Endothelial cell of umbilical vein (primary cell): ENCODE measurements at regions not wholly inside any gene's neighbourhood (a gene's known extent, or its start where the extent isn't known, plus 50 kb on each side); places are given as distances from the start of the nearest gene placed in this dataset.

Experiments used
- BruUV-seq: library from RNA; stranded (reverse); fragments of 400-500 nt; replicated peaks from 2 replicates; lab custom pipeline; 2021; lab: Mats Ljungman, UMichigan
- CTCF ChIA-PET: fragments of 300-600, 350-600 bp; sonication (Branson Sonifier 250); formaldehyde crosslinking; loops from one replicate; lab custom pipeline; 2021; ENCODE audit warnings: antibody characterized with exemption, inconsistent platforms; lab: Charles Lee
- POLR2A ChIA-PET: fragments of 300-600, 350-600 bp; sonication (Branson Sonifier 250); formaldehyde crosslinking; loops from one replicate; lab custom pipeline; 2021; ENCODE audit warnings: antibody characterized with exemption, inconsistent platforms; lab: Charles Lee
- DNase-seq: peaks from one replicate; pipeline ENCODE4 v3.0.0-alpha.2; 2011; ENCODE audit warnings: low read depth, low spot score
- FAIRE-seq: peaks from 2 replicates; lab custom pipeline; 2011; peaks lifted over from hg19 to GRCh38; lab: Jason Lieb, UNC
- H2AFZ ChIP-seq: 2 replicates; pipeline ENCODE4 v1.6.0; 2012; ENCODE audit warnings: low read depth, low read length, control low read depth, inconsistent platforms
- H3K27ac ChIP-seq: 2 replicates; pipeline ENCODE4 v1.5.1; 2011; ENCODE audit warnings: low read depth, mild to moderate bottlenecking, control low read depth, low read length, moderate library complexity; ENCODE audit not compliant: insufficient read depth
- H3K27me3 ChIP-seq, 2 experiments: 2 replicates each; pipeline versions ENCODE4 v1.6.0 to v1.6.1; 2011; ENCODE audit warnings: low read length in 2 of 2, mixed read lengths in 1 of 2; ENCODE audit not compliant: control insufficient read depth in 2 of 2, insufficient read depth in 2 of 2
- H3K36me3 ChIP-seq, 2 experiments: 2 replicates in 1 of 2; 3 replicates in 1 of 2; pipeline ENCODE4 v1.5.1; 2011; ENCODE audit warnings: low read length in 2 of 2, mild to moderate bottlenecking in 1 of 2, moderate library complexity in 1 of 2; ENCODE audit not compliant: control insufficient read depth in 2 of 2, insufficient read depth in 2 of 2; ENCODE audit errors: extremely low read depth in 1 of 2
- H3K4me1 ChIP-seq: 3 replicates; pipeline ENCODE4 v1.5.1; 2011; ENCODE audit warnings: mild to moderate bottlenecking, low read length; ENCODE audit not compliant: control insufficient read depth, insufficient read depth; ENCODE audit errors: extremely low read depth
- H3K4me2 ChIP-seq: 2 replicates; pipeline ENCODE4 v1.6.1; 2011; ENCODE audit warnings: low read length, control low read depth, mixed read lengths; ENCODE audit not compliant: insufficient read depth
- H3K4me3 ChIP-seq, 3 experiments: fragments of 200-600 bp in 1 of 3; sonication (generic), shearing (Covaris generic) in 1 of 3; replicated peaks in 1 of 3; 2 replicates each; pipeline ENCODE4 v1.5.1; 2011 to 2016; ENCODE audit warnings: control low read depth in 3 of 3, low read length in 3 of 3, mild to moderate bottlenecking in 2 of 3, inconsistent platforms in 1 of 3, low read depth in 1 of 3, moderate library complexity in 1 of 3; ENCODE audit not compliant: insufficient read depth in 1 of 3
- H3K79me2 ChIP-seq: 2 replicates; pipeline ENCODE4 v1.6.0; 2012; ENCODE audit warnings: low read length, inconsistent platforms; ENCODE audit not compliant: control insufficient read depth, insufficient read depth
- H3K9ac ChIP-seq: replicated peaks from 2 replicates; pipeline ENCODE3; 2011; ENCODE audit warnings: low read length, control low read depth; ENCODE audit not compliant: insufficient read depth; ENCODE audit errors: extremely low read depth
- H3K9me1 ChIP-seq: replicated peaks from 3 replicates; pipeline ENCODE4 v1.6.0; 2011; ENCODE audit warnings: mild to moderate bottlenecking, low read length; ENCODE audit not compliant: control insufficient read depth, insufficient read depth; ENCODE audit errors: extremely low read depth
- H3K9me3 ChIP-seq: replicated peaks from 2 replicates; pipeline ENCODE4 v1.5.1; 2012; ENCODE audit warnings: low read length, inconsistent platforms; ENCODE audit not compliant: control insufficient read depth, insufficient read depth
- H4K20me1 ChIP-seq: replicated peaks from 2 replicates; pipeline ENCODE3; 2011; ENCODE audit warnings: mild to moderate bottlenecking, low read length; ENCODE audit not compliant: control insufficient read depth, insufficient read depth; ENCODE audit errors: extremely low read depth
- CTCF ChIP-seq, 2 donors: IDR thresholded peaks; 1 replicate in 1 of 2; 2 replicates in 1 of 2; pipeline ENCODE4 v1.5.1; 2011; ENCODE audit warnings: low read length in 2 of 2, mild to moderate bottlenecking in 2 of 2, moderate library complexity in 2 of 2, control low read depth in 1 of 2, inconsistent platforms in 1 of 2, low read depth in 1 of 2; ENCODE audit not compliant: insufficient read depth in 1 of 2; ENCODE audit errors: extremely low read depth in 1 of 2
- EZH2 ChIP-seq: IDR thresholded peaks from 2 replicates; pipeline ENCODE4 v1.6.1; 2012; ENCODE audit warnings: borderline replicate concordance, low read depth, mild to moderate bottlenecking, moderate library complexity, low read length, inconsistent platforms; ENCODE audit not compliant: severe bottlenecking
- FOS ChIP-seq: IDR thresholded peaks from 2 replicates; pipeline ENCODE4 v1.6.1; 2011; ENCODE audit warnings: mild to moderate bottlenecking, low read length, moderate library complexity, borderline replicate concordance; ENCODE audit not compliant: insufficient read depth
- GATA2 ChIP-seq: IDR thresholded peaks from 2 replicates; pipeline ENCODE4 v1.7.0; 2011; ENCODE audit warnings: low read depth, mild to moderate bottlenecking, moderate library complexity, mixed read lengths, low read length; ENCODE audit not compliant: insufficient read length, insufficient read depth
- JUN ChIP-seq: IDR thresholded peaks from 2 replicates; pipeline ENCODE4 v1.6.1; 2011; ENCODE audit warnings: borderline replicate concordance, low read depth; ENCODE audit not compliant: insufficient read length, insufficient read depth
- MAX ChIP-seq: IDR thresholded peaks from 2 replicates; pipeline ENCODE4 v1.6.1; 2011; ENCODE audit not compliant: insufficient read depth, insufficient read length
- MYC ChIP-seq: IDR thresholded peaks from one replicate; pipeline ENCODE4 v1.6.1; 2011; ENCODE audit warnings: mild to moderate bottlenecking, low read depth, low read length
- POLR2A ChIP-seq: IDR thresholded peaks from 2 replicates; pipeline ENCODE4 v1.6.1; 2012; ENCODE audit warnings: low read depth, mild to moderate bottlenecking, control low read depth, low read length
- POLR2AphosphoS5 ChIP-seq: IDR thresholded peaks from 2 replicates; pipeline ENCODE4 v1.6.1; 2012; ENCODE audit warnings: low read depth, mild to moderate bottlenecking, control low read depth, low read length, moderate library complexity; ENCODE audit not compliant: insufficient read depth
- dilution Hi-C: fragments of 300-500 bp; cut with MboI; formaldehyde crosslinking; loops from one replicate; pipeline ENCODE4 v1.15.0; 2019; ENCODE audit warnings: low sequenced_read_pairs; ENCODE audit not compliant: extremely low pct_ligation_motif_present
- intact Hi-C: fragments of 100-400 bp; cut with micrococcal nuclease; formaldehyde crosslinking; loops from one replicate; pipeline ENCODE4 v1.10.0; 2022

GRCh38 chr7:159226011-159226702, 81.5 kb upstream of the VIPR2 start:
- TF ChIP-seq MAX (no peak), JUN (no peak), MYC (no peak), CTCF (IDR thresholded peaks at IDR 0.05; ENCODE audit: extremely low read depth in 1 of 2, insufficient read depth in 1 of 2, low read depth in 1 of 2, low read length in 2 of 2) (no peak), POLR2A (no peak), FOS (no peak), EZH2 (no peak), POLR2AphosphoS5 (no peak), GATA2 (no peak)
- Histone ChIP-seq H3K27ac (no peak overlapping the region), H3K9ac (no peak overlapping the region), H2AFZ (no peak overlapping the region), H3K27me3 (no peaks in the 10 kb centered on the region), H3K79me2 (no peaks in the 10 kb centered on the region), H3K4me3 (no peak overlapping the region), H3K4me2 (no peak overlapping the region), H4K20me1 (no peaks in the 10 kb centered on the region), H3K9me1 (no peaks in the 10 kb centered on the region), H3K9me3 (peaks cover 4% of the 10 kb centered on the region), H3K4me1 (no peaks in the 10 kb centered on the region), H3K36me3 (no peaks in the 10 kb centered on the region)
- CTCF ChIA-PET: no interaction called here
- intact Hi-C loops (no loop called here), dilution Hi-C loops (no loop called here)
- FAIRE-seq (no peak), DNase-seq (no peak)
- POLR2A ChIA-PET: no interaction called here
- no TSS peak for BruUV-seq
